Endothelial cell of umbilical vein (primary cell): ENCODE measurements at regions not wholly inside any gene's neighbourhood (a gene's known extent, or its start where the extent isn't known, plus 50 kb on each side); places are given as distances from the start of the nearest gene placed in this dataset.

Experiments
- EZH2 ChIP-seq: IDR thresholded peaks from 2 replicates; pipeline ENCODE4 v1.6.1; 2012; ENCODE audit warnings: borderline replicate concordance, low read depth, mild to moderate bottlenecking, moderate library complexity, low read length, inconsistent platforms; ENCODE audit not compliant: severe bottlenecking
- FOS ChIP-seq: IDR thresholded peaks from 2 replicates; pipeline ENCODE4 v1.6.1; 2011; ENCODE audit warnings: mild to moderate bottlenecking, low read length, moderate library complexity, borderline replicate concordance; ENCODE audit not compliant: insufficient read depth
- GATA2 ChIP-seq: IDR thresholded peaks from 2 replicates; pipeline ENCODE4 v1.7.0; 2011; ENCODE audit warnings: low read depth, mild to moderate bottlenecking, moderate library complexity, mixed read lengths, low read length; ENCODE audit not compliant: insufficient read length, insufficient read depth
- JUN ChIP-seq: IDR thresholded peaks from 2 replicates; pipeline ENCODE4 v1.6.1; 2011; ENCODE audit warnings: borderline replicate concordance, low read depth; ENCODE audit not compliant: insufficient read length, insufficient read depth
- MYC ChIP-seq: IDR thresholded peaks from one replicate; pipeline ENCODE4 v1.6.1; 2011; ENCODE audit warnings: mild to moderate bottlenecking, low read depth, low read length
- POLR2A ChIP-seq: IDR thresholded peaks from 2 replicates; pipeline ENCODE4 v1.6.1; 2012; ENCODE audit warnings: low read depth, mild to moderate bottlenecking, control low read depth, low read length
- POLR2AphosphoS5 ChIP-seq: IDR thresholded peaks from 2 replicates; pipeline ENCODE4 v1.6.1; 2012; ENCODE audit warnings: low read depth, mild to moderate bottlenecking, control low read depth, low read length, moderate library complexity; ENCODE audit not compliant: insufficient read depth
- TF ChIP-seq, protein P1 (sequence below): IDR thresholded peaks from 2 replicates; pipeline ENCODE4 v1.6.1; 2011; ENCODE audit not compliant: insufficient read depth, insufficient read length
- TF ChIP-seq, protein P2 (sequence below), 2 donors: IDR thresholded peaks; 1 replicate in 1 of 2; 2 replicates in 1 of 2; pipeline ENCODE4 v1.5.1; 2011; ENCODE audit warnings: low read length in 2 of 2, mild to moderate bottlenecking in 2 of 2, moderate library complexity in 2 of 2, control low read depth in 1 of 2, inconsistent platforms in 1 of 2, low read depth in 1 of 2; ENCODE audit not compliant: insufficient read depth in 1 of 2; ENCODE audit errors: extremely low read depth in 1 of 2

DNA sequence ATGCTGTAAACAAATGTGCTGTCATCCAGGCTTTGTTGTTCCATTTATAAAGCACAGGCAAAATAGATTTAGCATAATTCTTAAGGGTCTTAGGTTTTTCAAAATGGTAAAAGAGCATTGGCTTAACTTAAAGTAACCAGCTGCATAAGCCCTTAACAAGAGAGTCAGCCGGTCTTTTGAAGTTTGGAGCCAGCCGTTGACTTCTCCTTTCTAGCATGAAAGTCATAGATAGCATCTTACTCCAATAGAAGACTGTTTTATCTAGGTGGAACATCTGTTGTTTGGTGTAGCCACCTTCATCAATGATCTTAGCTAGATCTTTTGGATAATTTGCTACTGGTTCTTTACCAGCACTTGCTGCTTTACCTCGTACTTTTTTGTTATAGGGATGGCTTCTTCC lies 297.5 kb upstream of the DCBLD2 start:
- TF ChIP-seq, protein P1, sequence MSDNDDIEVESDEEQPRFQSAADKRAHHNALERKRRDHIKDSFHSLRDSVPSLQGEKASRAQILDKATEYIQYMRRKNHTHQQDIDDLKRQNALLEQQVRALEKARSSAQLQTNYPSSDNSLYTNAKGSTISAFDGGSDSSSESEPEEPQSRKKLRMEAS = no peak
- TF ChIP-seq EZH2 (no peak), POLR2A (no peak), POLR2AphosphoS5 (no peak), MYC (no peak), FOS (no peak), GATA2 (no peak), JUN (no peak)
- TF ChIP-seq, protein P2, sequence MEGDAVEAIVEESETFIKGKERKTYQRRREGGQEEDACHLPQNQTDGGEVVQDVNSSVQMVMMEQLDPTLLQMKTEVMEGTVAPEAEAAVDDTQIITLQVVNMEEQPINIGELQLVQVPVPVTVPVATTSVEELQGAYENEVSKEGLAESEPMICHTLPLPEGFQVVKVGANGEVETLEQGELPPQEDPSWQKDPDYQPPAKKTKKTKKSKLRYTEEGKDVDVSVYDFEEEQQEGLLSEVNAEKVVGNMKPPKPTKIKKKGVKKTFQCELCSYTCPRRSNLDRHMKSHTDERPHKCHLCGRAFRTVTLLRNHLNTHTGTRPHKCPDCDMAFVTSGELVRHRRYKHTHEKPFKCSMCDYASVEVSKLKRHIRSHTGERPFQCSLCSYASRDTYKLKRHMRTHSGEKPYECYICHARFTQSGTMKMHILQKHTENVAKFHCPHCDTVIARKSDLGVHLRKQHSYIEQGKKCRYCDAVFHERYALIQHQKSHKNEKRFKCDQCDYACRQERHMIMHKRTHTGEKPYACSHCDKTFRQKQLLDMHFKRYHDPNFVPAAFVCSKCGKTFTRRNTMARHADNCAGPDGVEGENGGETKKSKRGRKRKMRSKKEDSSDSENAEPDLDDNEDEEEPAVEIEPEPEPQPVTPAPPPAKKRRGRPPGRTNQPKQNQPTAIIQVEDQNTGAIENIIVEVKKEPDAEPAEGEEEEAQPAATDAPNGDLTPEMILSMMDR (IDR thresholded peaks at IDR 0.05; ENCODE audit: extremely low read depth in 1 of 2, insufficient read depth in 1 of 2, low read depth in 1 of 2, low read length in 2 of 2) = no peak
